MV-4-11 (cell line): ENCODE measurements at regions not wholly inside any gene's neighbourhood (a gene's known extent, or its start where the extent isn't known, plus 50 kb on each side); places are given as distances from the start of the nearest gene placed in this dataset.
"Not testable (repeated sequence)": the region's sequence is repeated elsewhere in the genome, so short reads cannot be mapped to it uniquely, and the experiment has no call there.

Source experiments
- DNase-seq: peaks from one replicate; lab custom pipeline; 2025; lab: John Stamatoyannopoulos, UW

GRCh38 chr6:77178821-77179220 is 284.5 kb downstream of the HTR1B start:
- DNase-seq = no peak

- DNase-seq = no peak
Measured at GRCh38 chr6:77177470-77177869, 285.8 kb downstream of the HTR1B start.

- no peak for DNase-seq
Measured at GRCh38 chr6:77173472-77174074, 289.7 kb downstream of the HTR1B start.

- DNase-seq = no peak
Measured at GRCh38 chr6:77172578-77172977, 290.7 kb downstream of the HTR1B start.

GRCh38 chr6:77159730-77160129 is 303.6 kb downstream of the HTR1B start:
- no peak for DNase-seq

- DNase-seq = no peak
Measured at GRCh38 chr6:77151241-77151640, 312.1 kb downstream of the HTR1B start.

- DNase-seq = no peak
Measured at GRCh38 chr6:77150736-77151135, 312.6 kb downstream of the HTR1B start.

GRCh38 chr6:77145244-77145643 is 318.0 kb downstream of the HTR1B start:
- DNase-seq = no peak

GRCh38 chr6:77143659-77144447 is 319.4 kb downstream of the HTR1B start:
- DNase-seq = no peak

- no peak for DNase-seq
Measured at GRCh38 chr6:77136086-77136485, 327.2 kb downstream of the HTR1B start.

GRCh38 chr6:77133031-77133430 is 330.3 kb downstream of the HTR1B start:
- DNase-seq = no peak

- DNase-seq = no peak
Measured at GRCh38 chr6:77131426-77131825, 331.9 kb downstream of the HTR1B start.

- no peak for DNase-seq
Measured at GRCh38 chr6:77124604-77125003, 338.7 kb downstream of the HTR1B start.

GRCh38 chr6:77123527-77123926 is 339.8 kb downstream of the HTR1B start:
- DNase-seq = no peak

GRCh38 chr6:77106992-77107391 is 356.3 kb downstream of the HTR1B start:
- no peak for DNase-seq

- no peak for DNase-seq
Measured at GRCh38 chr6:77105091-77105490, 358.2 kb downstream of the HTR1B start.

GRCh38 chr6:77097940-77098339 is 365.4 kb downstream of the HTR1B start:
- DNase-seq = no peak

GRCh38 chr6:77095936-77096627 is 367.2 kb downstream of the HTR1B start:
- DNase-seq = no peak

- DNase-seq = no peak
Measured at GRCh38 chr6:77094821-77095220, 368.5 kb downstream of the HTR1B start.

GRCh38 chr6:77092971-77093370 is 370.3 kb downstream of the HTR1B start:
- DNase-seq = no peak

GRCh38 chr6:77089776-77090175 is 373.5 kb downstream of the HTR1B start:
- no peak for DNase-seq

GRCh38 chr6:77087794-77088318 is 375.4 kb downstream of the HTR1B start:
- not testable (repeated sequence) for DNase-seq
